ENCODE measurements at regions not wholly inside any gene's neighbourhood (a gene's known extent, or its start where the extent isn't known, plus 50 kb on each side); places are given as distances from the start of the nearest gene placed in this dataset.
A peak's percentile ranks its signal among the peaks of the same experiment; 100 is the strongest.

DNA sequence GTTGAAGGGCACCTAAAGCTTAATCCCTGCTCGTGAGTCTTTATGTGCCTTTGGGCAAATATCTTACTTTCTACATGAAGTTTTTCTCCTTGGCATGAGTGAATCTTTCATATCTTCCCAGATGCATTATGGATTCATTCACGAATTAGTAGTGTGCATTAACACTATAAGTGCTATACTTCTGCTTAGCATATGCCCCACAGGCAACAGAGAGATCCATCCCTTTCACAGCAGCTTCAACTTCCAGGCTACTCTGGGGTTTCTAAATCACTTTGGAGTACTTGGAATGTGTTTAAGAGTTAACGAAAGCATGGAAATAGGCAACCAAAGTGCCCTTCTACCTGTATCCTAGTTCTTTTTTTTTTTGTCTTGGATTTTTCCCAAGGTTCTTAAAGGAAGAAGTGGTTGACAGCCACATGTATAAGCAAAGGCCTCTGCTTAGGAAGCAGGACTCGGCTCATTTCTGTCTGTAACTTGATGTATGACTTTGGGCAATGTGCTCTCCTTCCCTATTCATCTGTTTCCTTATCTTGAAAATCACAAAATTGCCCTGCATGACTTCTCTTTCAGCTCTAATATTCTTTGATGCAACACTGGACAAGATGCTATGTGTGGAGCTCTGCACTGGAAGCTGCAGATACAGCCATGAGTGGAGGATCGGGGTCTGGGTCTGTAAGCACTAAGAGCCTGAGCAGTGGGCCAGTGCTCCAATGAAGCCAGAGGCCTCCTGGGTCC lies 54.5 kb upstream of the ME3 start:
- DNase-seq (ENCODE audit: low read depth), result no peak

GRCh38 chr11:86726118-86726753 lies 53.8 kb upstream of the ME3 start:
- DNase-seq (ENCODE audit: low read depth), result peak; percentile 93

DNA sequence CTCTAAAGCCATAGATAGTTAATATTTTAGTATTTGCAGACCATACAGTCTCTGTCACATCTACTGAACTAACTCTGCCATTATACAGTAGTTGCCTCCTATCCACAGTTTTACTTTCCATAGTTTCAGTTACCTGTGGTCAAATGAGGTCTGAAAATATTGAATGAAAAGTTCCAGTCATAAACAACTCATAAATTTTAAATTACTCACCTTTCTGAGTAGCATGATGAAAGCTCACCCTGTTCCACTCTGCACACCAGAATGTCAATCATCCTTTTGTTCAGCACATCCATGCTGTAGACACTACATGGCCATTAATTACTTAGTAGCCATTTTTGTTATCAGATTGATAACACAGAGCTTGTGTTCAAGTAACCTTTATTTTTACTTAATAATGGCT lies 51.7 kb upstream of the ME3 start:
- DNase-seq (ENCODE audit: low read depth), result peak; percentile 44

GRCh38 chr11:86723281-86723680 lies 50.9 kb upstream of the ME3 start:
- no peak for DNase-seq (ENCODE audit: low read depth)

DNA sequence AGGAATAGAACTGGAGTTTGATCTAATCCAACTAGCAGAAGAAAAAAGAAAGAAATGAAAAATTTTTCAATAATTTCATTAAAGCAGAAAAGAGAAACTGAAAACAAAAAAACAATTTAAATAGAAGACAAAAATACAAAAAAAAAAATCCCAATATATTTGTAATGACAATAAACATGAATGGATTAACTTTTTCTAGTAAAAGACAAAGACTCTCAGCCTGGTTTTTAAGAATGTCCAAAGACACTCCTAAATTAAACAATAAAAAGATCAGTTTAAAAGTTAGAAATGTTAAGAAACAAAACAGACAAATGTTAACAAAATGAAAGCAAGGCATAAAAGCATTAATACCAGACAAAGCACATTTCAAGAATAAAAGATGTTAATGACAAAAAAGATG lies 50.3 kb upstream of the ME3 start:
- DNase-seq (ENCODE audit: low read depth), result no peak
